ENCODE measurements at regions not wholly inside any gene's neighbourhood (a gene's known extent, or its start where the extent isn't known, plus 50 kb on each side); places are given as distances from the start of the nearest gene placed in this dataset.

DNA sequence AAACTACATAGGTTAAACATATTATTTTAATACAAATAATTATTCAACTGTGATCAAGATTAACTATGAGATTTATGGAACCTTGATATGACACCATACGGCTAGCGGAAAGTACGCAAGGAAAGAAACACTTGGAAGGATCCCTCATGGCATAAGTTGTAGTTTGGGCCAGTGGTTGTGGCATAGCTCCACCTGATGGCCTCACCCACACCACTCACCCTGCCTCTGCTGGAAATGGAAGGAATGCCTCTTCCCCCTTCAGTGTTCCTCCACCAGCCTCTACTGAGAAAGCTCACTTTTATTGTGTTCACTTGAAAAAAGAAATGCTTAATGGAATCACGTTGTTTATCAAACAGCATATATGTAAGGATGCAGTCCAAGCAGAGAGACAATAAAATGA is 86.4 kb downstream of the BMP15 start:
- TF ChIP-seq, protein P1, sequence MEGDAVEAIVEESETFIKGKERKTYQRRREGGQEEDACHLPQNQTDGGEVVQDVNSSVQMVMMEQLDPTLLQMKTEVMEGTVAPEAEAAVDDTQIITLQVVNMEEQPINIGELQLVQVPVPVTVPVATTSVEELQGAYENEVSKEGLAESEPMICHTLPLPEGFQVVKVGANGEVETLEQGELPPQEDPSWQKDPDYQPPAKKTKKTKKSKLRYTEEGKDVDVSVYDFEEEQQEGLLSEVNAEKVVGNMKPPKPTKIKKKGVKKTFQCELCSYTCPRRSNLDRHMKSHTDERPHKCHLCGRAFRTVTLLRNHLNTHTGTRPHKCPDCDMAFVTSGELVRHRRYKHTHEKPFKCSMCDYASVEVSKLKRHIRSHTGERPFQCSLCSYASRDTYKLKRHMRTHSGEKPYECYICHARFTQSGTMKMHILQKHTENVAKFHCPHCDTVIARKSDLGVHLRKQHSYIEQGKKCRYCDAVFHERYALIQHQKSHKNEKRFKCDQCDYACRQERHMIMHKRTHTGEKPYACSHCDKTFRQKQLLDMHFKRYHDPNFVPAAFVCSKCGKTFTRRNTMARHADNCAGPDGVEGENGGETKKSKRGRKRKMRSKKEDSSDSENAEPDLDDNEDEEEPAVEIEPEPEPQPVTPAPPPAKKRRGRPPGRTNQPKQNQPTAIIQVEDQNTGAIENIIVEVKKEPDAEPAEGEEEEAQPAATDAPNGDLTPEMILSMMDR (IDR thresholded peaks at IDR 0.05), result no peak
- TF ChIP-seq POLR2A (IDR thresholded peaks at IDR 0.05), result no peak
